Stimulated activated naive B cell treated with anti-CD40 and anti-IgM and Interleukin-4, amounts not matched to agents 10 μg/mL and 1 μg/mL and 100 μg/mL, for 72 hours (primary cell): ENCODE measurements at regions not wholly inside any gene's neighbourhood (a gene's known extent, or its start where the extent isn't known, plus 50 kb on each side); places are given as distances from the start of the nearest gene placed in this dataset.

ENCODE experiments used
- ATAC-seq, 2 donors: fragments of 150-1000 bp; cut with Tn5 transposase; replicated peaks; 2 replicates each; pipeline ENCODE4 v1.10.0; 2021; ENCODE audit warnings: moderate library complexity in 1 of 2
- DNase-seq: peaks from one replicate; pipeline ENCODE4 v3.0.0; 2021
- H3K27ac Mint-ChIP-seq: one replicate; pipeline ENCODE4 v1.8.0; 2022; ENCODE audit warnings: mild to moderate bottlenecking, mixed read lengths
- H3K27me3 Mint-ChIP-seq, 2 donors: one replicate each; pipeline ENCODE4 v1.8.0; 2022; ENCODE audit warnings: mixed read lengths in 2 of 2
- H3K36me3 Mint-ChIP-seq, 2 donors: one replicate each; pipeline ENCODE4 v1.8.0; 2022; ENCODE audit warnings: mixed read lengths in 2 of 2, mild to moderate bottlenecking in 1 of 2
- H3K4me1 Mint-ChIP-seq, 2 donors: one replicate each; pipeline ENCODE4 v1.8.0; 2022; ENCODE audit warnings: mixed read lengths in 2 of 2, mild to moderate bottlenecking in 1 of 2
- H3K4me3 Mint-ChIP-seq, 2 donors: one replicate each; pipeline ENCODE4 v1.8.0; 2022; ENCODE audit warnings: mild to moderate bottlenecking in 2 of 2, mixed read lengths in 2 of 2, moderate library complexity in 1 of 2
- H3K9me3 Mint-ChIP-seq, 2 donors: one replicate each; pipeline ENCODE4 v1.8.0; 2022; ENCODE audit warnings: mixed read lengths in 2 of 2, mild to moderate bottlenecking in 1 of 2

- peaks cover 0 to under 1% of the 10 kb centered on the region in 2 donors for H3K9me3 Mint-ChIP-seq
- H3K27me3 Mint-ChIP-seq = peaks cover 0 to under 1% of the 10 kb centered on the region in 2 donors
- DNase-seq (peak; percentile 88), ATAC-seq (peak; percentile 94)
- peaks cover 18 to 42% of the 10 kb centered on the region in 2 donors for H3K4me1 Mint-ChIP-seq
- peak overlapping the region; percentile 90 for H3K27ac Mint-ChIP-seq
- peaks cover 0 to 4% of the 10 kb centered on the region in 2 donors for H3K36me3 Mint-ChIP-seq
- peak overlapping the region; percentile 57 to 63 for H3K4me3 Mint-ChIP-seq
Observed at GRCh38 chr13:46982856-46983582, 86.2 kb upstream of the HTR2A start.

- peaks cover 9 to 15% of the 10 kb centered on the region in 2 donors for H3K36me3 Mint-ChIP-seq
- no peak for ATAC-seq
- peaks cover 20 to 25% of the 10 kb centered on the region in 2 donors for H3K9me3 Mint-ChIP-seq
- no peak for DNase-seq
- H3K4me3 Mint-ChIP-seq = no peak overlapping the region
- H3K27ac Mint-ChIP-seq = no peak overlapping the region
- H3K4me1 Mint-ChIP-seq = peaks cover 0 to 10% of the 10 kb centered on the region in 2 donors
- H3K27me3 Mint-ChIP-seq = no peaks in the 10 kb centered on the region
Observed at GRCh38 chr13:46975173-46975572, 78.3 kb upstream of the HTR2A start.

GRCh38 chr13:46968450-46968849, 71.6 kb upstream of the HTR2A start:
- Mint-ChIP-seq H3K9me3 (peaks cover 0 to 1% of the 10 kb centered on the region in 2 donors), H3K36me3 (no peaks in the 10 kb centered on the region), H3K27me3 (no peaks in the 10 kb centered on the region), H3K4me3 (no peak overlapping the region), H3K4me1 (peaks cover 22 to 31% of the 10 kb centered on the region in 2 donors), H3K27ac (no peak overlapping the region)
- DNase-seq (no peak), ATAC-seq (no peak)

GRCh38 chr13:46964789-46965527, 68.1 kb upstream of the HTR2A start:
- no peaks in the 10 kb centered on the region for H3K36me3 Mint-ChIP-seq
- H3K27me3 Mint-ChIP-seq = no peaks in the 10 kb centered on the region
- ATAC-seq (peak in 1 of 2 donors; percentile 34), DNase-seq (no peak)
- H3K27ac Mint-ChIP-seq = no peak overlapping the region
- H3K9me3 Mint-ChIP-seq = peaks cover 0 to 1% of the 10 kb centered on the region in 2 donors
- H3K4me3 Mint-ChIP-seq = no peak overlapping the region
- peaks cover 25 to 41% of the 10 kb centered on the region in 2 donors for H3K4me1 Mint-ChIP-seq

GRCh38 chr13:46963904-46964303, 67.1 kb upstream of the HTR2A start:
- no peak for ATAC-seq
- Mint-ChIP-seq H3K27me3 (no peaks in the 10 kb centered on the region), H3K36me3 (no peaks in the 10 kb centered on the region), H3K27ac (no peak overlapping the region), H3K4me1 (peaks cover 22 to 34% of the 10 kb centered on the region in 2 donors), H3K4me3 (no peak overlapping the region), H3K9me3 (peaks cover 0 to 1% of the 10 kb centered on the region in 2 donors)
- no peak for DNase-seq

GRCh38 chr13:46962281-46962941, 65.6 kb upstream of the HTR2A start:
- peaks cover 16 to 19% of the 10 kb centered on the region in 2 donors for H3K4me1 Mint-ChIP-seq
- no peaks in the 10 kb centered on the region for H3K27me3 Mint-ChIP-seq
- H3K36me3 Mint-ChIP-seq = no peaks in the 10 kb centered on the region
- DNase-seq (no peak), ATAC-seq (no peak)
- peaks cover 0 to 1% of the 10 kb centered on the region in 2 donors for H3K9me3 Mint-ChIP-seq
- no peak overlapping the region for H3K27ac Mint-ChIP-seq
- H3K4me3 Mint-ChIP-seq = no peak overlapping the region

- Mint-ChIP-seq H3K9me3 (peaks cover 0 to 1% of the 10 kb centered on the region in 2 donors), H3K27me3 (no peaks in the 10 kb centered on the region), H3K4me1 (peaks cover 13 to 15% of the 10 kb centered on the region in 2 donors), H3K36me3 (no peaks in the 10 kb centered on the region), H3K4me3 (no peak overlapping the region), H3K27ac (no peak overlapping the region)
- DNase-seq = no peak
- peak; percentile 78 to 92 for ATAC-seq
Observed at GRCh38 chr13:46961719-46962118, 64.9 kb upstream of the HTR2A start.

GRCh38 chr13:46953941-46954340, 57.1 kb upstream of the HTR2A start:
- DNase-seq (no peak), ATAC-seq (no peak)
- Mint-ChIP-seq H3K27me3 (no peaks in the 10 kb centered on the region), H3K4me1 (peaks cover 8 to 28% of the 10 kb centered on the region in 2 donors), H3K4me3 (no peak overlapping the region), H3K27ac (no peak overlapping the region), H3K36me3 (no peaks in the 10 kb centered on the region), H3K9me3 (no peaks in the 10 kb centered on the region)

- peaks cover 8 to 28% of the 10 kb centered on the region in 2 donors for H3K4me1 Mint-ChIP-seq
- no peak overlapping the region for H3K4me3 Mint-ChIP-seq
- no peaks in the 10 kb centered on the region for H3K36me3 Mint-ChIP-seq
- H3K27ac Mint-ChIP-seq = no peak overlapping the region
- no peaks in the 10 kb centered on the region for H3K27me3 Mint-ChIP-seq
- no peaks in the 10 kb centered on the region for H3K9me3 Mint-ChIP-seq
- peak; percentile 59 to 60 for ATAC-seq
- no peak for DNase-seq
Observed at GRCh38 chr13:46953331-46953730, 56.5 kb upstream of the HTR2A start.

GRCh38 chr13:46951516-46951915, 54.7 kb upstream of the HTR2A start:
- H3K27ac Mint-ChIP-seq = no peak overlapping the region
- no peaks in the 10 kb centered on the region for H3K9me3 Mint-ChIP-seq
- ATAC-seq = no peak
- DNase-seq = no peak
- H3K4me3 Mint-ChIP-seq = no peak overlapping the region
- peaks cover 8 to 28% of the 10 kb centered on the region in 2 donors for H3K4me1 Mint-ChIP-seq
- H3K36me3 Mint-ChIP-seq = no peaks in the 10 kb centered on the region
- H3K27me3 Mint-ChIP-seq = no peaks in the 10 kb centered on the region

GRCh38 chr13:46949211-46949610, 52.4 kb upstream of the HTR2A start:
- H3K9me3 Mint-ChIP-seq = peaks cover 9 to 14% of the 10 kb centered on the region in 2 donors
- peaks cover 6 to 24% of the 10 kb centered on the region in 2 donors for H3K4me1 Mint-ChIP-seq
- no peak for ATAC-seq
- H3K36me3 Mint-ChIP-seq = peaks cover 0 to 7% of the 10 kb centered on the region in 2 donors
- H3K27ac Mint-ChIP-seq = no peak overlapping the region
- no peak overlapping the region for H3K4me3 Mint-ChIP-seq
- no peaks in the 10 kb centered on the region for H3K27me3 Mint-ChIP-seq
- no peak for DNase-seq

- peaks cover 0 to 7% of the 10 kb centered on the region in 2 donors for H3K36me3 Mint-ChIP-seq
- DNase-seq (no peak), ATAC-seq (no peak)
- peaks cover 6 to 17% of the 10 kb centered on the region in 2 donors for H3K4me1 Mint-ChIP-seq
- H3K27me3 Mint-ChIP-seq = no peaks in the 10 kb centered on the region
- peaks cover 12 to 18% of the 10 kb centered on the region in 2 donors for H3K9me3 Mint-ChIP-seq
- no peak overlapping the region for H3K4me3 Mint-ChIP-seq
- H3K27ac Mint-ChIP-seq = no peak overlapping the region
Observed at GRCh38 chr13:46948338-46948737, 51.5 kb upstream of the HTR2A start.

GRCh38 chr13:46947425-46948191, 50.8 kb upstream of the HTR2A start:
- Mint-ChIP-seq H3K4me1 (peaks cover 2 to 10% of the 10 kb centered on the region in 2 donors), H3K27me3 (no peaks in the 10 kb centered on the region), H3K9me3 (peaks cover 12 to 20% of the 10 kb centered on the region in 2 donors), H3K27ac (no peak overlapping the region), H3K4me3 (no peak overlapping the region), H3K36me3 (peaks cover 0 to 7% of the 10 kb centered on the region in 2 donors)
- ATAC-seq = no peak
- no peak for DNase-seq
